GM20431 (cell line): ENCODE measurements at regions not wholly inside any gene's neighbourhood (a gene's known extent, or its start where the extent isn't known, plus 50 kb on each side); places are given as distances from the start of the nearest gene placed in this dataset.
"Not testable (repeated sequence)": the region's sequence is repeated elsewhere in the genome, so short reads cannot be mapped to it uniquely, and the experiment has no call there.

ENCODE experiments used
- in situ Hi-C: fragments of 300-500 bp; cut with MseI, MboI; formaldehyde crosslinking; loops from one replicate; pipeline ENCODE4 v1.15.0; 2020; ENCODE audit warnings: low sequenced_read_pairs; ENCODE audit not compliant: unreplicated experiment

DNA sequence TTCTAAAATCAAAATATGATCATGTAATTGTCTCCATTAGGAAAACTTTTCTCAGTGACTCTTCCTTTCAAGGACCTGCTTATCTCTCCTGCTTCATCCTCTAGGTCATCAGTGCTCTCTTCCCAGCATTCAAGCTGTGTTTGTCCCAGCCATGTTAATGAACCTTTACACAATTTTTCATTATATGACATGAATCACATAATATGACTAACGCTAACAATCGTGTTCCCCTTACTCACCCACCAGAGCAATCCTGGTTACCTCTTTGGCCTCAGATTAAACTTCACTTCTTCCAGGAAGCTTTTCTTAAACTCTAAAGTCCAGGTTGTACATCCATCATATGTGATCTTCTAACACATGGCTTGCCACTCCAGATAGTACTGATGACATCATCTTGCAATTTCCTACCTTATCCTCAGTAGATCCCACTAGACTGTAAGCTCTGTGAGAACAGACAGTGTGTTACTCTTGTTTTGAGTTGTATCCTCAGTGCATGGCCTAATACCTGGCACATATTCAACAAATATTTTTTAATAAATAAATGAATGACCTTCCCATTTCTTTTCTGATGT lies 882.9 kb upstream of the ZEB2 start:
- in situ Hi-C loops = no loop called here

DNA sequence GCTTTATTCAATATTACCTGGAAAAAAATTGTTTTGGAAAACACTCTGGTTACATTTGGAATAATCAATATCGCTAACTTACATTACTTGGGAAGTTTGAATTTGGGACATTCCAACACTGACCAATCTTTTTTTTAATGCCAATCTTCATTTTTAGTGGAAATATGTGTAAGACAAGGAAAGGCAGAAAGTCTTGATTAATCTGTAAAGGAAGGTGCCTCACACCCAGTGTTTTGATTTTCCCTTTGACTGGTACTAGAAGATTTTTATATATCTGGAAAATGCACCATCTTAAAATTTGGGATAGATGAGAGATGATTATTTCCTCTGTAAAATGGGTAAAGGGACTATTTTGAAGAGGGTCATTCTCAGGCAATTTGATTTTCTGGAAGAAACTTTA lies 879.2 kb upstream of the ZEB2 start:
- in situ Hi-C loops = no loop called here

DNA sequence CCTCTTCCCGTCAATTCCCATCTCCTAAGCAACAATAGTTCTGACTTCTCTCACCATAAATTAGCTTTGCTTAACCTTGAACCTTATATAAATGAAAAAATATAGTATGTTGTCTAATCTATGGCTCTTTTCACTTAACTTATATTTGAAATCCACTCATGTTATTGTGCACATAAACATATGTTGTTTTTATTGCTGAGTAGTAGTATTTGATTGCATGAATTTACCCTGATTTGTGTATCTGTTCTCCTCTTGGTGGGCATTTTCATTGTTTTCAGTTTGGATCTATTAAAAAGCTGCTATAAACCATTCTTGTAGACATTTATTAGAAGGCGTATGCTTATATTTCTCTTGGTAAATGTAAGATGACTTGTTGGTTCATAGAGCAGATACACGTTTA lies 874.3 kb upstream of the ZEB2 start:
- in situ Hi-C loops = no loop called here

DNA sequence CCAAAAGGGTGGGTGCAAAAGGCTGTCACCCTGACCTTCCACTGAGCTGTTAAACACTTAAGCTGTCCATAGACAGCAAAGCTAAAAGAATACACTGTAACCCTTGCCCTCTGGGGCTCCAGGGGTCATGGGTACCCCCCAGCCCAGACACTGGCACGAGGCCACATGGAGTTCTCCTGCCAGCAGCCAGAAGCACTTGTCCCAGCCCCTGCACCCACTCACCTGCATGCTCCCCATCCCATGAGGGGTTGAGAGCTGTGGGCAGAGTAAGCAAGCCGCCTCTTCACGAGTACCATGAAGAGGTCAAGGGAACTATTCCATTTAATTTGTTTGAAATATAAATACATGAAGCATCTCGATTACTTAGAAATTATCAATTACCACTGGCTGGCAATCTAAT lies 867.1 kb upstream of the ZEB2 start:
- in situ Hi-C loops = no loop called here

DNA sequence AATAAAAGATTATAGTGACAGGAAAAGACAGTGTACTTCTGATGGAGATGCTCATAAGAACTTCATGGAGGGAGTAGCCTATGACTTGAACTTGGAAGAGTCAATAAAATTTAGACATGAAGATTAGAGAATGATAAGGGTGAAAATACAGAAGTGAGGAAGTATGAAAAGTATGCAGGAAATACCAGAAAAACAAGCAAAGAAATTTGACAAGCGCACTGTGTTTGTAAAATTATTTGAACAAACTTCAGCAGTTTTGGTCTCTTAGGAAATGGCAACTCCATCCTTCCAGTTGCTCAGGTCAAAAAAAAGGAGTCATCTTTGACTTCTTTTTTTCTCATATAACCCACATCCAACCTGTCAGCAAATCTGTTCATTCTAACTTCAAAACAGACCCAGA lies 864.0 kb upstream of the ZEB2 start:
- in situ Hi-C loops = no loop called here

DNA sequence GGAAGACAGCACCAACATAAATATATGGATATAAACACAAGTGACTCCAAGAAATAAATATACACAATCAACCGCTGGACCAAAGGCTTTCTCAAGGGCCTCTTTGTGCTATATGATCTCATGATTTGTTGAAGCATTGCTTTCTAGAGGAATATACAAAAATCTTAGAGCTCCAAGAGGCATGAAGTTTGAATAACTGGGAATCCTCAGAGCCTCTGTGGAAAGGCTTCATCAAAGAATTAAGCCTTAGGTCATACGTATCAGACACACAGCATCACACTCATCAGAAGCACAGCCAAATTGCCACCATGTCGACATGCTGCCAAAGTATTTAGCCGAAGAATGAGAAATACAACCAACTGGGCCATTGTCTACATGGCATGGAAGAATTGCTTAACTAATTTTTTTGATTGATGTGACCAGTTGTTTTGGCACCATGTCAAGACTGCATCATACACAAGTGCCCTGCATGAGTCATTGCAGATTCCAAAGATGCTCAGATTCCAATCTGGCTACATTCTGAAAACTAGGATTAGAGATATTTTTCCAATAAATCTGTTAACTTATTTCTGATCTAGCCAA lies 860.6 kb upstream of the ZEB2 start:
- in situ Hi-C loops = no loop called here

DNA sequence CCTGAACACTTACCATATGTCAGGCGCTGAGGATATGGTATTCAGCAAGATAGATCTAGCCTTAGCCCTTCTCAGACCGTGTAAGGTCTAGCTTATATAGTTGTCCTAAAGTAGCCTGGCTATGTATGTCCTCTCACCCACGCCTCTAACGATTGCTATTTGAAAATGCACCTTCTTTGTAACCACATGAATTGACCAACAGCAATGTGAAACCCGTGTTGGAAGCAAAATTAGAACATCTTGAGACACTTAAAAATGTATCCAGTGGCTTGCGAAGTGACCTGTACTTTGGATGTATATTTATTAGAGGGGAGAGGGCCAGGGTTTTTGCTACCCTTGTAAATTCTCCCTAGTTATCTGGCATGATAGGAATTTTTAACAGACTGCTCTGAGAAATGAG lies 860.0 kb upstream of the ZEB2 start:
- in situ Hi-C loops = no loop called here

DNA sequence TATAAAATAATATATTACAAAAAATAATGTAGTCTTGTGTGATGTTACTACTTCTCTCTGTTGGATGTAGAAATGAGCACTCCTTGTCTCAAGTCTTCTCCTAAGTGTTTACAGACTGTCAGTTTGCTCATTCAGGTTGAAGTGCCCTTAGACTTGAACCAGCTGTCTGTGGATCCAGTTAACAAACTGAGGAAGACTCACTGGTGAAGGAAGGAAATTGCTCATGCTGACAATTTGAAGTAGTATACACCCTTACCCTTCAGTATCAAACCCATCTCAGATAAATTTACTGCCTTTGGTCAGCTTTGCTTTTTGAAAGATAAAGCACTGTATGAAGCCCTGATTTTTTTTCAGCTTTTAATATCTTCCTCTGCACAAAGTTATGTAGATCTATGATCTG lies 854.2 kb upstream of the ZEB2 start:
- in situ Hi-C loops = no loop called here

DNA sequence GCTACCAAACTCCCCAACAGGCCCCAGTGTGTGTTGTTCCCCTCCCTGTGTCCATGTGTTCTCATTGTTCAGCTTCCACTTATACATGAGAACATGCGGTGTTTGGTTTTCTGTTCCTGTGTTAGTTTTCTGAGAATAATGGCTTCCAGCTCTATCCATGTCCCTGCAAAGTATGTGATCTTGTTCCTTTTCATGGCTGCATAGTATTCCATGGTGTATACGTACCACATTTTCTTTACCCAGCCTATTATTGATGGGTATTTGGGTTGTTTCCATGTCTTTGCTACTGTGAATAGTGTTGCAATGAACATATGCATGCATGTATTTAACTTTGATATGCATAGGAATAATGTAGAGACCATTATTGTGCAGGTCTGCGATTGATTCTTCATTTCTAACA lies 847.4 kb upstream of the ZEB2 start:
- in situ Hi-C loops = not testable (repeated sequence)

DNA sequence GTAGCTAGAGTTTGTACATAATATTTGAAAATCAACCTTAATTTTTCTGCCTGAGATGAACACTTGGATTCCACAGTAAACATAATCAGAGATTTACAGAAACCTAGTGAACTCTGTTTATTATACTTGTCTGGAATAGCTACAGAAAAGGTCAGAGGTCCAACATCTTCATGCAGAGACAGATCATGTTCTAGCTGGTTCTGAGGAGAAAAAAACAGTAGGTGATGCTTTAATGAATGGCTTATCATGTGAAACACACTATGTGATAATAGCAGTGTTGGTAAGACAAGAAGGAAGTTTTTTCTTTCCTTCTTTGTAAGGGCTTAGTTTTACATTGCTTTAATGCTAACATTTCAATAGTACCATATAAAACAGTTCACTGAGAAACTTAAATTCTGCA lies 846.4 kb upstream of the ZEB2 start:
- in situ Hi-C loops = no loop called here

DNA sequence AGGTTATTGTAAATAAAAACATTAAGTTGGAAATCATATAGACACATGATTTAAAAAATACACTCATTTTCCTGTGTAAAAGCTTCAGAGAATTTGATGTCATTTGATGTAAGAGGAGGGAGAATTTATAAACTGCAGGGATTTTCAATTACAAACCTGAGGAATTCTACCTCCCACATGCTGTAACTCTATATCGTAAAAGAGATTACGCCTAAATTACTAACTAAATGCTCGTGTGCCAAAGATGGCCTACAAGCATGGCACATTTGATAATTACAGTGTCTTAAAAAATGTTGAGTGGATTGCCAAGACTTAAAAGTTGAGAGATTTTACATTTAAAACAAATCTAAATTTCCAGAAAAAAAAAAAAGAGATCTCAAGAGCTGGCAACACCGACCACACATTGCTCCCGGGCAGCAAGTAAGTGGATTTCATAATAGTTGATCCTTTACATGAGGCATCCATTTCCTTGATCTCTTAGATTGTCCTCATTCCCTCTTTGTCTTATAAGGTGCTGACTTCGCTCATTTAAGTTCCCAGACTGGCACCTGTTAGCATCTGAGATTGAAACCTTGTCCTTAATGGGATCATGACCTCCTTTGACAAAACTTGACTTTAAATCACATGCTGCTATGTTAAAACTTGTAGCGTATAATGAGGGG lies 840.3 kb upstream of the ZEB2 start:
- in situ Hi-C loops = no loop called here

DNA sequence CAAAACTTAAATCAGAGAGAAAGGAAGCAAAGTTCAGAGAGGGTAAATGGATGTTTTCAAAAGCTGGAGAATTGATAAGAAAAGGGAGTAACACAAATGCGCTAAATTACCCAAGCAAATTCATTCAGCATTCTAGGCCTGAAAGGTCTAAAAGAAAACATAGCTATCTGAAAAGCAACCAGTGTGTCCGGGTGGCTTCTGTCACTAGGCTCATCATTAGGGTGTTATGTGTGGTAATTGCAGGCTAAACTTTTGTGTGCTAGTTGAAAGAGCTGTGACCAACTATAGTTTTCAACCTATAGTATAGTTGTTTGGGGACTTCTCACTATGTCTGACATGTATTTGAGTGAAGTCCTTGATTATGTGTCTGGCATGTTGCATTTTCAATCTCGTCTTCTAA lies 839.6 kb upstream of the ZEB2 start:
- in situ Hi-C loops = no loop called here

DNA sequence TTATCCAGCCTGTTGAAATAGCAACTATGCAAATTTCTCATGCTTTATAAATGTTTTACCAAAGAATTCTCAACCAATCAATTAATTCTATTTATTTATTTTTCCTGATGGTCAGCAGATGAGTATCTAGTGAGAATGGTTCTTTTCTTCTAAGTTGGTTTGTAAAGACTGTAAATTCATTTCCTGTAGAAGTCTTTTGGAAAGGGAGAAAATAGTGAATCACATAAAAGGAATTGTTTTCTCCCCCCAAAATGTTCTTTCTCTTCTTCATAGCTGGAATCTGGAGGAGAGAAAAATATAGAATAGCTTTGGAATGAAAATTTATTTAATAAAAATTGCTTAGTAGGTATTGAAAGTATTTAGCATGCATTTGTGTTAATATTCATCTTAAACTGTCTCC lies 836.1 kb upstream of the ZEB2 start:
- in situ Hi-C loops = no loop called here

DNA sequence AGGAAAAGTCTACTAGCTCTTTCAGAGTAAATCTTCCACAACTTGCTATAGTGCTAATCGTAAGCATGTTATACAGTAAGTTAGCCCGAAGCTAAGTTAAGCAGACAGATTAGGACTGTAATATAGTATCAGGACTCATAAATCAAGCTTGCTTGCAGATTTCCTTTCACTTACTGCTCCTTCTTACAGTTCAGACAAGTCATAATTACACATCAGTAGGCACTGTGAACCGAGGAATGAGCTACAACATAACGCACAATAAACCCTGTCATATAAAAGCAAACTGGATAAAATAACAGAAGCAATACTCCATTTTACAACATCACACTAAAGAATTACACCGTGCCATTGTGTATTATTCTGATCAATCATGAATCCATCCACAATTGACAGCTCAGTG lies 832.6 kb upstream of the ZEB2 start:
- in situ Hi-C loops = no loop called here

DNA sequence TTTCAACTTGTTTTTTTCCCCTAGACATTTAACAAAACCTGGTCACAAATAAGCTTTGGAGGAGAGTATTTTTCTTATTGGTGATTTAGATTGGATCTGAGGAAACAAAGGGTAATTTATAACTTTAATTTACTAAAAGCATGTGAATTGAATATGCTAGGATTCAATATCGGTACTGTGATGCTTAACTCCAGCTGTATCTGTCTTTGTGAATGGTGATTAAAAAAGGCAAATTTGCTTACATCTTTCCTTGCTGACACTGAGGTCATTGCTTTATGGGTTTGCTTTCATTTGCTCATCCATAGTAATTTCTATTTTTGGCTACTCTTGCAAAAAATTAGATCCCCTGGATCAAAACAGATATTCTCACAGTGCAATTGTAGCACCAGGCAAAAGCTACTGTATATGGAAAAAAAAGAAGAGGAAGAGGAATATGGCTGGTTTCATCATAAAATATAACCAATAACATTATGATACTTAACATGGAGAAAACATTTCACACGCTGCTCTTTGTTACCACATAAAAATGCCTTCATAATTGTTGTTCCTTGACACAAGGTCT lies 832.0 kb upstream of the ZEB2 start:
- in situ Hi-C loops = no loop called here

DNA sequence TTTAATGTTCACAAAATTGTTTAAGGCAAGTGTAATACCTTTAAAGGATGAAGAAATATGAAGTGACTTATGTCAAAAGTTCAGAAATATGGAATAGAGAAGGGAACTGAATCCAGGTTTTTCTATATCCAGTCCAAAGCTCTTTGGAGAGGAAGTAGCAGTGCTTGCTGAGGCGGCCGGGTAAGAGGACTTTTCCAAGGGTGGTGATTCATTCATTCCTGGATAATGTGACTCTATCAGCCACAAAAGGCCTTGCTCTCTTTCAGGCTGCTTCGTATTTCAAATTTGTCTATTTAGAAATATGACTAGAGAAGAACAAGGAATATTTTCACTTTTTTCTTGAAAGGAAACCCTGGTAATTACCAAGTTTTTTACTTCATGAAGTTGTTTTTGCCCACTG lies 830.1 kb upstream of the ZEB2 start:
- in situ Hi-C loops = no loop called here

DNA sequence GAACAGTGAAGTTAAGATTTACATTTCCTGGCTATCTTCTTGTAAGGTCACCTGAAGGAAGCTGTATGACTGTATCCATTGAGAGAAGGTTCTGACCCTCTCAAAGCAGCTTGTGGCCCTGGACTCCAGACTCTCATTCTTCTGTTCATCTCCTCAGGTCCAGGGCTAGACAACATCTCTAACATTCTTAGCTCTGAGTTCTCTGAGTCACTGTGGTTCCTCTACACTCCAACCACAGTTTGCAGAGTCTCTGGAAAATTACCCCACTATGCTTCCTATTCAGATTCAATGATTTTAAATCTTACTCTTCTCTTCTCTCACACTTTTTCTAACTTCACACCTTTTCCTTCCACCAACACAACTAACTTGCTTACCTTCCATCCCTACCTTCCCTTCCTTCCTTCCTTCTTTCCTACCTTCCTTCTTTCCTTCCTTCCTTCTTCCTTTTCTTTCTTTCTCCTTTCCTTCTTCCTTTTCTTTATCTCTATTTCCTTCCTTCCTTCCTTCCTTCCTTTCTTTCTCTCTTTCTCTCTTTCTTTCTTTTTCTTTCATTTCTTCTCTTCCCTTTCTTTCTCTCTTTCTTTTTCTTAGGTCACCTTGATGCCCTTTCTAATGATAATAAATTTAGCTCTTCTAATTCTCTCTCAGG lies 824.3 kb upstream of the ZEB2 start:
- in situ Hi-C loops = no loop called here

DNA sequence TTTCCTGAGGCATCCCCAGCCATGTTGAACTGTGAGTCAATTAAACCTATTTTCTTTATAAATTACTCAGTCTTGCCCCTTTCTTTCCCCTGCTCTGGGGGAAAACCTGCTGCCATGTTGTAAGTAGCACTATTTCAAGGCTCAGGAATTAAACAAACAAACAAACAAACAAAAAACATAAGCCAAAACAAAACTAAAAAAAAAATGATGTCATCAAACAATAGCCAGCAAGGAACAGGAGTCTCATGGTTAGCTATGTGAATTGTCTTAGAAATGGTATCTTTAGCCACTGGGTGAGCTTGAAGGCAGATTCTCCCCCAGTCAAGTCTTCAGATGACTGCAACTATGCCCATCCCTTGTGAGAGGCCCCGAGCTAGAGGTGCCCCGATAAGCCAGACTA lies 823.4 kb upstream of the ZEB2 start:
- in situ Hi-C loops = no loop called here

DNA sequence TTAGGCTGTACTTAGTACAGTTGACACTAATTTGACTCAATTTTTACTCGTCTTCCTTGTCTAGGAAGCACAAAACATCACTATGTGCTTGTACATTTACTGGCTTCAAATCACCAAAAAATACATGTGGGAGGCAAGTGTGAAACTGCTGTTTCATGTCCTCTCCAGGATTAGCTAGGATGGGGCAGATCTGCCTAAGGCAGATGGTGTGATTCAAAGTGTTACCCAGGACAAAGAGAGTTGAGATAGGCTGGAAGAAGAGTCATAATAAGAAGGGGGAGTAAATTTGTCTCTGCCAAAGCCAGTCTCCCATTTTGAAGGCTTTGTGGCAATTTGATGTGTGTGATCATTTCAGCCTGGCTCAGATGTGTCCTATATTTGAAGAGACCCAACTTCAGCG lies 821.6 kb upstream of the ZEB2 start:
- in situ Hi-C loops = no loop called here

DNA sequence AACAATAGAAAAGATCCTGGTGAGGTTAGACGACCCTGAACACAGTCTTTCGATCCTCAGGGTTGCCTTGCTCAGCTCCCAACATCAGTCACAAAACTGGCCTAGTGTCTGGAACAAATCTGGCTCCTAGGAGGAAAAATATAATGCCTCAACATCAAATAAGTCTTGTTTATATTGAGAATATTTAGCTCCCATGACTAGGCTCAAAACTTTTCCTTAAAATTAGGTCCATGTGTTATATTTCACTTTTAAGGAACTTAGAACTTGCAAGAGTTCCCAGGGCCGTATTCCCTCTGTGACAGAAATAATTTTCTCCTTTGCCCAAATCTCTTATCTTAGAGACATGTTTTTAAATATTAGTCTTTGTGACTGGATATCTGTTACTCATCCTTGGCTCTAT lies 819.7 kb upstream of the ZEB2 start:
- in situ Hi-C loops = no loop called here

DNA sequence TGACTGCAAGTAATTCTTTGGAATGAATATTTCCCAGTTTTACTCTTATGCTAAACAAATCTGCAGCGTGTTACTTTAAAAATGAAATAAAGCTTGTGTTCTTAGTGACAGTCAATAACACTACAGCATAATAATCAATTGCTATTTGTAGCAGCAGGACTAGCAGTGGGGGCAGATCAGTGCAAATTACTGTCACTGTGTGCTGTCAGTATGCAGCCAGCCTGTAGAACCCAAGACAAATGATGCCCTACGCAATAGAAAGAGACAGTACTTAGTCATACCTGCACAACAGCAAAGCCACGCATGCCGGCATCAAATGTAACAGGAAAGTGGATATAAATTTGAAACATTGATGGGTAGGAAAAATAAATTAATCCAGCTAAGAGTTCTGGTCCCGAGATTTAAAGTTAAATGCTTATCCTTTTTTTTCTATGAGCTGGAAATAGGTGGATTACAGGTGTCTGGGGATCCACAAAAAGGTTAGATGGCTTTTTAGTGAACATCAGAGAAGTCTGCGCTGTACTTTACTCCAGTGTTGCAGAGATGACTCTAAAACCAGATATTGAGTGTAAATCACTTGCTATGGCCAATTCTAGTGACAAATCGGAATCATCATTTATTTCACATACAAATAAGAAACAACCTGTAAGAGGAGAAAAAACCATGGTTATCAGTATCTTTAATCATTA lies 812.4 kb upstream of the ZEB2 start:
- in situ Hi-C loops = no loop called here
